Fibroblast of villous mesenchyme (primary cell): ENCODE measurements at regions not wholly inside any gene's neighbourhood (a gene's known extent, or its start where the extent isn't known, plus 50 kb on each side); places are given as distances from the start of the nearest gene placed in this dataset.
"Not testable (repeated sequence)": the region's sequence is repeated elsewhere in the genome, so short reads cannot be mapped to it uniquely, and the experiment has no call there.

Source experiments
- DNase-seq: peaks from one replicate; pipeline ENCODE4 v3.0.0-alpha.2; 2010; ENCODE audit warnings: low read depth
- H3K4me3 ChIP-seq: 2 replicates; pipeline ENCODE4 v1.5.1; 2011; ENCODE audit warnings: low read depth, mild to moderate bottlenecking, low read length
- CTCF ChIP-seq: IDR thresholded peaks from 2 replicates; pipeline ENCODE4 v1.5.1; 2012; ENCODE audit warnings: low read depth, mild to moderate bottlenecking, low read length; ENCODE audit not compliant: insufficient read depth

- DNase-seq = no peak
- H3K4me3 ChIP-seq = no peak overlapping the region
- TF ChIP-seq CTCF = no peak
Observed at GRCh38 chrX:981791-982626, 230.4 kb downstream of the CRLF2 start.

DNA sequence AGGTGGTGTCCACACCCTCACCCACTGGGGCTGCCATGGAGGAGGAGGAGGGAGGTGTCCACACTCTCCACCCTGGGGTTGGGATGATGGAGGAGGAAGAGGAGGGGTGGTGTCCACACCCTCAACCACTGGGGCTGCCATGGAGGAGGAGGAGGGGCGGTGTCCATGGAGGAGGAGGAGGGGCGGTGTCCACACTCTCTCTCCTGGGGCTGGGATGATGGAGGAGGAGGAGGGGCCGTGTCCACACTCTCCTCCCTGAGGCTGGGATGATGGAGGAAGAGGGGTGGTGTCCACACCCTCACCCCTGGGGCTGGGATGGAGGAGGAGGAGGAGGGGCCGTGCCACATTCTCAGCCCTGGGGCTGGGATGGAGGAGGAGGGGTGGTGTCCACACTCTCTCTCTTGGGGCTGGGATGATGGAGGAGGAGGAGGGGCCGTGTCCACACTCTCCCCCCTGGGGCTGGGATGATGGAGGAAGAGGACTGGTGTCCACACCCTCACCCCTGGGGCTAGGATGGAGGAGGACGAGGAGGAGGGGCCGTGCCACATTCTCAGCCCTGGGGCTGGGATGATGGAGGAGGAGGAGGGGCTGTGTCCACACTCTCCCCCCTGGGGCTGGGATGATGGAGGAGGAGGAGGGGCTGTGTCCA lies 231.7 kb downstream of the CRLF2 start:
- TF ChIP-seq CTCF = no peak
- H3K4me3 ChIP-seq = no peak overlapping the region
- no peak for DNase-seq

DNA sequence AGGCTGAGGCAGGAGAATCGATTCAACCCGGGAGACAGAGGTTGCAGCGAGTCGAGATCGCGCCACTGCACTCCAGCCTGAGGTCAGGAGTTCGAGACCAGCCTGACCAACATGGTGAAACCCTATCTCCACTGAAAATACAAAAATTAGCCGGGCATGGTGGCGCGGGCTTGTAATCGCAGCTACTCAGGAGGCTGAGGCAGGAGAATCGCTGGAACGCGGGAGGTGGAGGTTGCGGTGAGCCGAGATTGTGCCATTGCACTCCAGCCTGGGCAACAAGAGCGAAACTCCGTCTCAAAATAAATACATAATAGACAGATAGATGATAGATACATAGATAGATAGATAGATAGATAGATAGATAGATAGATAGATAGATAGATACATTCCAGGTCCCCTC lies 233.3 kb downstream of the CRLF2 start:
- DNase-seq, H3K4me3 ChIP-seq: not testable (repeated sequence)

- DNase-seq = no peak
- no peak for TF ChIP-seq CTCF
- no peak overlapping the region for H3K4me3 ChIP-seq
Observed at GRCh38 chrX:973010-973632, 239.3 kb downstream of the CRLF2 start.

DNA sequence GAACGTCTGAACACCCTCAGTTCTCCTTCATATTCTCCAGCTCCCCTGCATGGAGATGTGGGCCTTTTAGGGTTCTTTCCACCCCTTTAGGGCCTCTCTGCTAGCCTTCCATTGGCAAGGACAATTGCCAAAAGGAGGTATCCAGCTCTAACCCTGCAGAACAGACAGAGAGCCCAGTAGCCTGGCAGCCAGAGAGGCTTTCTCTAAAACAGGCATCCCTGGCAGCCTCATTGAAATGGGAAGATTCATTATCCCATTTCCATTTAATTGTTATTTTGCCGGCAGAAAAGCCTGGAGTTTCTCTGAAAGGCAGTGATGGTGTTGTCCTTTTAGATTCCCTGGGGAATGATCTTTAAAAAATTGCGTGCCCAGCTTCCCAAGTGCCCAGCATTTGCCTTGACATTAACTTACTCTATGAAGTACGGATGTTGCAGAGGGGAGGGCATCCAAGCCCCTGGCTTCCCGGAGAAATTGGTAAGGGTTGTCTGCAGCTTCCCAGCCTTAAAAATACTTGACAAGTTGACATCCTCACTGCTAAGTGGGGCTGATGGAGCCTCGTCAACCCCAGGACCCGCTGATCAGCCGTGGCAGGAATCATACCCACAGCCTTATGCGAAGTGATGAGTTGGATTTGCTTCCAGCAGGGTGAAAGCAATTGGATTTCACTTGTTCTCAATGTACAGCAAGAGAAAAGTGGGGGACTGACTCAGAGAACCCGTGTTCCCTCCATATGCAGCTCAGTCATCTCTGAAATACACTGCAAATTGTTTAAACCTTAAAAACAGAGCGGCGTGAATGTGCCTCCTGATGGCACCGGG lies 244.1 kb downstream of the CRLF2 start:
- DNase-seq = no peak
- TF ChIP-seq CTCF = no peak
- no peak overlapping the region for H3K4me3 ChIP-seq

DNA sequence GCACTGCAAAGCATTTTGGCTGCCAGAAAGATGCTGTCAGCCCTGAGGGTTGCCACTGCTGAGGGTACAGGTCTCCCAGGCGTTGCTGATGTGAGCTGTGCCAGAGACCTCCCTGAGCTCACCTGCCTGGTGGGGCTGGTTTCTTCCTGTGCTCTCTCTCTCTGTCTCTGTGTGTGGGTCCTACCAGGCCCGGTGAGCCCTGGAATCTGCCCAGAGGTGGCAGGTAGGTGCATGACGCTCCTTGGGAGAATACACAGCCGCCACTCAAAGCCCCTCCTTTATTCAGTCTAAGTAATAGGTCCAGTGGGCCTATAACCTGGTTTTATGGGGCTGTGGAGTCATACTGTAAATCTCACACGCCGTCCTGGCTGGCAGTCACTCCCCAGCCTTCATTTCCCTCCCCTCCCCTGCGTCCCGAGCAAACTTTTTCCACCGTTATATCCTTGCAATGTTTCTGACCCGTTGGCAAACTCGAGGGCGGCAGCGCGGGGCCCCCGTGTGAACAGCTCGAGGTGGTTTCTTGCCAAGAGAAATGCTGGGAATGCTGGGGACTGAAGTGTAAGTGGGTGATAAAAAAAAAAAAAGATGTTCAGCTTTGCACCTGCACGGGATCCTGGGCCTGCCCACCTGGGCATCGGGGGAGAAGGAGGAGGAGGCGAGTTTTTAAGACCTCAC lies 245.9 kb downstream of the CRLF2 start:
- no peak for DNase-seq
- H3K4me3 ChIP-seq = no peak overlapping the region

More for the DNA sequence above, 245.9 kb downstream of the CRLF2 start:
- no peak for TF ChIP-seq CTCF
